OCI-LY7 (cell line): ENCODE measurements at regions not wholly inside any gene's neighbourhood (a gene's known extent, or its start where the extent isn't known, plus 50 kb on each side); places are given as distances from the start of the nearest gene placed in this dataset.

Source experiments
- BruUV-seq: library from RNA; stranded (reverse); fragments of 400-500 nt; replicated peaks from 2 replicates; lab custom pipeline; 2021; lab: Mats Ljungman, UMichigan
- CTCF ChIA-PET: fragments of 300-600 bp; sonication (Branson Sonifier 250); formaldehyde crosslinking; loops from one replicate; lab custom pipeline; 2022; ENCODE audit warnings: antibody characterized with exemption; ENCODE audit not compliant: unreplicated experiment; lab: Charles Lee
- POLR2A ChIA-PET: fragments of 300-600 bp; sonication (Branson Sonifier 250); formaldehyde crosslinking; loops from one replicate; lab custom pipeline; 2022; ENCODE audit warnings: antibody characterized with exemption; lab: Charles Lee
- DNase-seq: peaks from one replicate; pipeline ENCODE4 v3.0.0-alpha.2; 2015; ENCODE audit warnings: low spot score
- H2AFZ ChIP-seq: fragments of 200-600 bp; sonication (generic), shearing (Covaris generic); 2 replicates; pipeline ENCODE4 v1.6.1; 2014; ENCODE audit warnings: mild to moderate bottlenecking, antibody characterized with exemption, low read length, moderate library complexity
- H3K27ac ChIP-seq: fragments of 200-600 bp; sonication (generic); 2 replicates; pipeline ENCODE4 v1.5.1; 2014; ENCODE audit warnings: mixed run types, low read depth, mild to moderate bottlenecking, moderate library complexity, low read length, inconsistent platforms; ENCODE audit not compliant: poor library complexity, severe bottlenecking
- H3K36me3 ChIP-seq: fragments of 200-600 bp; sonication (generic); 2 replicates; pipeline ENCODE4 v1.6.1; 2014; ENCODE audit warnings: mild to moderate bottlenecking, antibody characterized with exemption, low read length, moderate library complexity, mixed read lengths; ENCODE audit not compliant: insufficient read depth
- H3K4me1 ChIP-seq: fragments of 200-600 bp; sonication (generic); 2 replicates; pipeline ENCODE4 v1.5.1; 2014; ENCODE audit warnings: mild to moderate bottlenecking, low read length; ENCODE audit not compliant: insufficient read depth, poor library complexity, severe bottlenecking
- H3K4me2 ChIP-seq: fragments of 200-600 bp; sonication (generic); 2 replicates; pipeline ENCODE4 v1.6.1; 2014; ENCODE audit warnings: mild to moderate bottlenecking, low read length
- H3K4me3 ChIP-seq: fragments of 200-600 bp; sonication (generic); 2 replicates; pipeline ENCODE4 v1.5.1; 2014; ENCODE audit warnings: mild to moderate bottlenecking, low read depth, low read length; ENCODE audit not compliant: poor library complexity, severe bottlenecking
- H3K79me2 ChIP-seq: fragments of 200-600 bp; sonication (generic); 2 replicates; pipeline ENCODE4 v1.6.1; 2016; ENCODE audit warnings: low read depth, mild to moderate bottlenecking, low read length, moderate library complexity, mixed read lengths; ENCODE audit not compliant: insufficient read depth
- H3K9me2 ChIP-seq: fragments of 200-600 bp; sonication (generic); 2 replicates; pipeline ENCODE4 v1.6.1; 2016; ENCODE audit warnings: mild to moderate bottlenecking, low read length, mixed read lengths; ENCODE audit not compliant: insufficient read depth
- H3K9me3 ChIP-seq: fragments of 200-600 bp; sonication (generic); 2 replicates; pipeline ENCODE4 v1.6.1; 2014; ENCODE audit warnings: mild to moderate bottlenecking, mixed run types, low read length, mixed read lengths
- H4K20me1 ChIP-seq: fragments of 200-600 bp; sonication (generic); 2 replicates; pipeline ENCODE4 v1.6.1; 2014; ENCODE audit warnings: mild to moderate bottlenecking, antibody characterized with exemption, low read length, moderate library complexity, mixed read lengths; ENCODE audit not compliant: insufficient read depth
- CTCF ChIP-seq: fragments of 200-600 bp; sonication (generic); conservative IDR thresholded peaks from 2 replicates; pipeline ENCODE4 v1.5.1; 2014; ENCODE audit warnings: mild to moderate bottlenecking, antibody characterized with exemption, low read length, moderate library complexity, mixed read lengths
- EZH2phosphoT487 ChIP-seq: fragments of 200-600 bp; sonication (generic); IDR thresholded peaks from 2 replicates; pipeline ENCODE4 v1.6.1; 2018; ENCODE audit warnings: low read depth, borderline replicate concordance, mild to moderate bottlenecking, mixed run types, antibody characterized with exemption, low read length, moderate library complexity, mixed read lengths
- intact Hi-C: fragments of 100-400 bp; cut with micrococcal nuclease; formaldehyde crosslinking; loops from one replicate; pipeline ENCODE4 v1.10.0; 2022; ENCODE audit not compliant: unreplicated experiment

GRCh38 chr17:71192039-71192555 is 928.7 kb upstream of the SOX9 start:
- BruUV-seq = no TSS peak
- no peaks in the 10 kb centered on the region for H3K79me2 ChIP-seq
- CTCF ChIA-PET = no interaction called here

GRCh38 chr17:71192848-71193247 is 928.0 kb upstream of the SOX9 start:
- Histone ChIP-seq H3K27ac (no peak overlapping the region), H3K4me1 (no peaks in the 10 kb centered on the region), H3K4me3 (no peak overlapping the region), H3K79me2 (no peaks in the 10 kb centered on the region), H3K9me3 (no peaks in the 10 kb centered on the region), H3K36me3 (no peaks in the 10 kb centered on the region), H3K9me2 (no peaks in the 10 kb centered on the region), H4K20me1 (no peaks in the 10 kb centered on the region), H2AFZ (no peak overlapping the region), H3K4me2 (no peak overlapping the region)
- POLR2A ChIA-PET = no interaction called here
- CTCF ChIA-PET = no interaction called here
- no TSS peak for BruUV-seq
- intact Hi-C loops = no loop called here
- DNase-seq = no peak
- TF ChIP-seq CTCF (no peak), EZH2phosphoT487 (no peak)

More at GRCh38 chr17:71192039-71192555, 928.7 kb upstream of the SOX9 start:
- Histone ChIP-seq H3K9me2 (no peaks in the 10 kb centered on the region), H3K4me2 (no peak overlapping the region), H3K36me3 (no peaks in the 10 kb centered on the region), H3K9me3 (no peaks in the 10 kb centered on the region), H3K4me1 (no peaks in the 10 kb centered on the region), H4K20me1 (no peaks in the 10 kb centered on the region), H2AFZ (no peak overlapping the region), H3K27ac (no peak overlapping the region), H3K4me3 (no peak overlapping the region)
- TF ChIP-seq CTCF (no peak), EZH2phosphoT487 (no peak)
- DNase-seq = no peak
- intact Hi-C loops = no loop called here
- POLR2A ChIA-PET = no interaction called here

- Histone ChIP-seq H3K4me3 (no peak overlapping the region), H3K4me2 (no peak overlapping the region), H2AFZ (no peak overlapping the region), H3K27ac (no peak overlapping the region), H3K4me1 (no peaks in the 10 kb centered on the region), H3K9me3 (no peaks in the 10 kb centered on the region), H3K36me3 (no peaks in the 10 kb centered on the region), H3K9me2 (no peaks in the 10 kb centered on the region), H4K20me1 (no peaks in the 10 kb centered on the region), H3K79me2 (no peaks in the 10 kb centered on the region)
- TF ChIP-seq EZH2phosphoT487 (no peak), CTCF (no peak)
- BruUV-seq = no TSS peak
- CTCF ChIA-PET = no interaction called here
- intact Hi-C loops = no loop called here
- POLR2A ChIA-PET = no interaction called here
- no peak for DNase-seq
These were observed 920.2 kb upstream of the SOX9 start for GRCh38 chr17:71200597-71200996.
